ENCODE measurements at regions not wholly inside any gene's neighbourhood (a gene's known extent, or its start where the extent isn't known, plus 50 kb on each side); places are given as distances from the start of the nearest gene placed in this dataset.
A peak's percentile ranks its signal among the peaks of the same experiment; 100 is the strongest.

GRCh38 chr15:31470756-31471155 is 144.1 kb downstream of the KLF13 start:
- ChIA-PET CTCF (interaction anchor here (0.8 to 13.3 kb wide), 4 partner anchors 8 to 18 kb away, joined by 3 to 162 read pairs (median 4); no protein-coding TSS in a partner anchor), POLR2A (no interaction called here)
- Histone ChIP-seq H3K4me3 (no peak overlapping the region), H3K4me2 (no peak overlapping the region), H3K27ac (no peak overlapping the region), H3K9me3 (no peaks in the 10 kb centered on the region), H3K4me1 (peaks cover 9% of the 10 kb centered on the region; the same call in 2 of the 3 replicates)
- DNase-seq (ENCODE audit: low read depth in 1 of 2, low spot score in 1 of 2) (no peak), FAIRE-seq (no peak), ATAC-seq (no peak)
- TF ChIP-seq HOXB13 (CRISPR knock-in tag; IDR thresholded peaks at IDR 0.05; ENCODE audit: low read depth) (no peak), ZNF302 (CRISPR knock-in tag; IDR thresholded peaks at IDR 0.05) (no peak), JUNB (IDR thresholded peaks at IDR 0.05) (no peak), CEBPB (IDR thresholded peaks at IDR 0.05) (no peak), CBX2 (IDR thresholded peaks at IDR 0.05; ENCODE audit: borderline replicate concordance, low read depth) (no peak), RARB (CRISPR knock-in tag; IDR thresholded peaks at IDR 0.05) (no peak), HMGXB4 (CRISPR knock-in tag; IDR thresholded peaks at IDR 0.05; ENCODE audit: borderline replicate concordance) (no peak), JUN (IDR thresholded peaks at IDR 0.05) (no peak), MAZ (IDR thresholded peaks at IDR 0.05; ENCODE audit: borderline replicate concordance, low read depth, low read length) (no peak), POLR2AphosphoS2 (conservative IDR thresholded peaks at IDR 0.05; ENCODE audit: low read length) (no peak), ESRRA (IDR thresholded peaks at IDR 0.05; ENCODE audit: borderline replicate concordance, low read length) (no peak)
- 20% methylated on average over 2 of the region's 2 CpGs for WGBS (ENCODE audit: missing lambda C conversion rate)

GRCh38 chr15:31471731-31472430 is 145.2 kb downstream of the KLF13 start:
- FAIRE-seq = no peak
- no peak overlapping the region for H3K27ac ChIP-seq
- H3K9me3 ChIP-seq = no peaks in the 10 kb centered on the region
- H3K4me1 ChIP-seq = peaks cover 9% of the 10 kb centered on the region; the same call in 2 of the 3 replicates
- H3K4me3 ChIP-seq = no peak overlapping the region
- H3K4me2 ChIP-seq = peak overlapping the region; percentile 28
- POLR2A ChIA-PET = no interaction called here
- ATAC-seq = peak; percentile 48 to 70; a peak in 4 of 6 replicates
- DNase-seq (ENCODE audit: low read depth in 1 of 2, low spot score in 1 of 2) = no peak
- CTCF ChIA-PET = interaction anchor here (0.8 to 13.3 kb wide), 8 partner anchors 8 to 272 kb away, joined by 3 to 162 read pairs (median 4); no protein-coding TSS in a partner anchor
- TF ChIP-seq HEYL (CRISPR knock-in tag; IDR thresholded peaks at IDR 0.05) = no peak
- WGBS (ENCODE audit: missing lambda C conversion rate) = 44% methylated on average over 7 of the region's 7 CpGs

- no peak for DNase-seq (ENCODE audit: low read depth in 1 of 2, low spot score in 1 of 2)
- no peak overlapping the region for H3K4me3 ChIP-seq
- no peak overlapping the region for H3K27ac ChIP-seq
- no peak for ATAC-seq
- CTCF ChIA-PET = interaction anchor here (0.7 to 13.3 kb wide), 6 partner anchors 16 to 215 kb away, joined by 3 to 162 read pairs (median 4); no protein-coding TSS in a partner anchor
- POLR2A ChIA-PET = no interaction called here
- H3K9me3 ChIP-seq = no peaks in the 10 kb centered on the region
- no peak overlapping the region for H3K4me2 ChIP-seq
- TF ChIP-seq RARB (CRISPR knock-in tag; IDR thresholded peaks at IDR 0.05) (no peak), RNF2 (IDR thresholded peaks at IDR 0.05; ENCODE audit: borderline replicate concordance, low read depth) (no peak), BCL3 (IDR thresholded peaks at IDR 0.05) (no peak), SMC3 (IDR thresholded peaks at IDR 0.05) (no peak), ATOH8 (CRISPR knock-in tag; IDR thresholded peaks at IDR 0.05; ENCODE audit: low read depth) (no peak), PBX3 (IDR thresholded peaks at IDR 0.05) (no peak), EP300 (IDR thresholded peaks at IDR 0.05) (no peak), ZSCAN20 (CRISPR knock-in tag; IDR thresholded peaks at IDR 0.05) (no peak)
- no peak for FAIRE-seq
- peaks cover 9% of the 10 kb centered on the region; the same call in 2 of the 3 replicates for H3K4me1 ChIP-seq
- WGBS (ENCODE audit: missing lambda C conversion rate) = 51% methylated on average over 8 of the region's 8 CpGs
These were observed 146.2 kb downstream of the KLF13 start for GRCh38 chr15:31472636-31473384.

Measured in A549 (cell line).